Non-pigmented ciliary epithelial cell (primary cell): ENCODE measurements at regions not wholly inside any gene's neighbourhood (a gene's known extent, or its start where the extent isn't known, plus 50 kb on each side); places are given as distances from the start of the nearest gene placed in this dataset.

Experiments
- DNase-seq: peaks from one replicate; pipeline ENCODE4 v3.0.0-alpha.2; 2010; ENCODE audit warnings: low read depth

- DNase-seq: no peak
Measured at GRCh38 chr12:14153803-14154202, 172.4 kb upstream of the GRIN2B start.

GRCh38 chr12:14156606-14157005 is 175.2 kb upstream of the GRIN2B start:
- no peak for DNase-seq

GRCh38 chr12:14157088-14157747 is 175.8 kb upstream of the GRIN2B start:
- no peak for DNase-seq

GRCh38 chr12:14164266-14164665 is 182.9 kb upstream of the GRIN2B start:
- no peak for DNase-seq

- peak; percentile 18 for DNase-seq
Measured at GRCh38 chr12:14167005-14167628, 185.7 kb upstream of the GRIN2B start.

GRCh38 chr12:14169281-14169680 is 187.9 kb upstream of the GRIN2B start:
- DNase-seq: no peak

- DNase-seq: no peak
Measured at GRCh38 chr12:14171106-14171505, 189.7 kb upstream of the GRIN2B start.

GRCh38 chr12:14175206-14175605 is 190.3 kb upstream of the ATF7IP start:
- no peak for DNase-seq

- DNase-seq: peak; percentile 6
Measured at GRCh38 chr12:14185427-14186192, 179.9 kb upstream of the ATF7IP start.

GRCh38 chr12:14186193-14186502 is 179.3 kb upstream of the ATF7IP start:
- no peak for DNase-seq

GRCh38 chr12:14187002-14187401 is 178.5 kb upstream of the ATF7IP start:
- DNase-seq: no peak

- DNase-seq: no peak
Measured at GRCh38 chr12:14187966-14188365, 177.5 kb upstream of the ATF7IP start.

GRCh38 chr12:14188744-14189143 is 176.7 kb upstream of the ATF7IP start:
- no peak for DNase-seq

GRCh38 chr12:14190694-14191093 is 174.8 kb upstream of the ATF7IP start:
- DNase-seq: no peak

- no peak for DNase-seq
Measured at GRCh38 chr12:14191612-14192011, 173.9 kb upstream of the ATF7IP start.

GRCh38 chr12:14193639-14194038 is 171.8 kb upstream of the ATF7IP start:
- no peak for DNase-seq

- no peak for DNase-seq
Measured at GRCh38 chr12:14194572-14194971, 170.9 kb upstream of the ATF7IP start.

GRCh38 chr12:14199455-14200198 is 165.9 kb upstream of the ATF7IP start:
- no peak for DNase-seq

GRCh38 chr12:14200598-14200997 is 164.9 kb upstream of the ATF7IP start:
- DNase-seq: no peak

- DNase-seq: no peak
Measured at GRCh38 chr12:14201291-14201690, 164.2 kb upstream of the ATF7IP start.

GRCh38 chr12:14207905-14208551 is 157.5 kb upstream of the ATF7IP start:
- no peak for DNase-seq

GRCh38 chr12:14211947-14212387 is 153.5 kb upstream of the ATF7IP start:
- no peak for DNase-seq
